GM19467 (cell line): ENCODE measurements at regions not wholly inside any gene's neighbourhood (a gene's known extent, or its start where the extent isn't known, plus 50 kb on each side); places are given as distances from the start of the nearest gene placed in this dataset.
"Not testable (repeated sequence)": the region's sequence is repeated elsewhere in the genome, so short reads cannot be mapped to it uniquely, and the experiment has no call there.

Experiments used
- ATAC-seq: cut with Tn5 transposase; IDR thresholded peaks from one replicate; pipeline ENCODE4 v1.9.1; 2021; ENCODE audit warnings: mild to moderate bottlenecking, moderate library complexity; ENCODE audit not compliant: unreplicated experiment

- no peak for ATAC-seq
Measured at GRCh38 chr20:29119141-29119540, 2138.3 kb upstream of the DEFB115 start.

- ATAC-seq, result not testable (repeated sequence)
Measured at GRCh38 chr20:29119684-29120083, 2137.8 kb upstream of the DEFB115 start.

GRCh38 chr20:29120088-29120487, 2137.4 kb upstream of the DEFB115 start:
- ATAC-seq, result not testable (repeated sequence)

- not testable (repeated sequence) for ATAC-seq
Measured at GRCh38 chr20:29120575-29120974, 2136.9 kb upstream of the DEFB115 start.

- ATAC-seq, result not testable (repeated sequence)
Measured at GRCh38 chr20:29122784-29123183, 2134.7 kb upstream of the DEFB115 start.

GRCh38 chr20:29123861-29124260, 2133.6 kb upstream of the DEFB115 start:
- no peak for ATAC-seq
